NT2/D1 (cell line): ENCODE measurements at regions not wholly inside any gene's neighbourhood (a gene's known extent, or its start where the extent isn't known, plus 50 kb on each side); places are given as distances from the start of the nearest gene placed in this dataset.

Experiments used
- SUZ12 ChIP-seq: IDR thresholded peaks from 2 replicates; pipeline ENCODE4 v1.6.1; 2011; ENCODE audit not compliant: insufficient read length, insufficient read depth; ENCODE audit errors: extremely low read depth
- YY1 ChIP-seq: IDR thresholded peaks from 2 replicates; pipeline ENCODE4 v1.6.1; 2011; ENCODE audit not compliant: insufficient read length, insufficient read depth

- TF ChIP-seq SUZ12 (no peak), YY1 (no peak)
These were observed 162.8 kb upstream of the KCND2 start for GRCh38 chr7:120110169-120110568.
